Neuronal stem cell (in vitro differentiated cells): ENCODE measurements at regions not wholly inside any gene's neighbourhood (a gene's known extent, or its start where the extent isn't known, plus 50 kb on each side); places are given as distances from the start of the nearest gene placed in this dataset.

ENCODE experiments used
- DNase-seq: peaks from one replicate; pipeline ENCODE4 v3.0.0-alpha.2; 2013; ENCODE audit warnings: low spot score
- H2AFZ ChIP-seq: one replicate; pipeline ENCODE4 v1.6.1; 2013; ENCODE audit warnings: mild to moderate bottlenecking, low read length, inconsistent platforms
- H2AK5ac ChIP-seq: 2 replicates; pipeline ENCODE4 v1.6.1; 2013; ENCODE audit warnings: low read depth, mild to moderate bottlenecking, inconsistent platforms, low read length, moderate library complexity, mixed read lengths
- H2BK120ac ChIP-seq: 2 replicates; pipeline ENCODE4 v1.6.1; 2013; ENCODE audit warnings: low read depth, mild to moderate bottlenecking, inconsistent platforms, low read length, moderate library complexity, mixed read lengths
- H2BK12ac ChIP-seq: one replicate; pipeline ENCODE4 v1.6.1; 2013; ENCODE audit warnings: low read length, inconsistent platforms
- H2BK15ac ChIP-seq: 2 replicates; pipeline ENCODE4 v1.6.1; 2013; ENCODE audit warnings: mild to moderate bottlenecking, low read length, inconsistent platforms, mixed read lengths
- H2BK5ac ChIP-seq: one replicate; pipeline ENCODE4 v1.6.1; 2013; ENCODE audit warnings: inconsistent platforms, mild to moderate bottlenecking, low read length, moderate library complexity
- H3K14ac ChIP-seq: one replicate; pipeline ENCODE4 v1.6.1; 2013; ENCODE audit warnings: low read length, inconsistent platforms
- H3K18ac ChIP-seq: 2 replicates; pipeline ENCODE4 v1.6.1; 2013; ENCODE audit warnings: low read length, inconsistent platforms
- H3K23ac ChIP-seq: 2 replicates; pipeline ENCODE4 v1.6.1; 2013; ENCODE audit warnings: low read depth, mild to moderate bottlenecking, mixed read lengths, low read length, inconsistent platforms; ENCODE audit not compliant: poor library complexity
- H3K27ac ChIP-seq: replicated peaks from 3 replicates; pipeline ENCODE4 v1.5.1; 2013; ENCODE audit warnings: low read length, inconsistent platforms
- H3K27me3 ChIP-seq, 3 experiments: 2 replicates each; pipeline ENCODE4 v1.6.1; 2013; ENCODE audit warnings: low read length in 3 of 3, mild to moderate bottlenecking in 2 of 3, inconsistent platforms in 1 of 3, low read depth in 1 of 3, mixed read lengths in 1 of 3, moderate library complexity in 1 of 3; ENCODE audit not compliant: control insufficient read depth in 3 of 3, insufficient read depth in 3 of 3
- H3K36me3 ChIP-seq, 2 donors: replicated peaks in 1 of 2; 2 replicates each; pipeline ENCODE4 v1.6.1; 2013; ENCODE audit warnings: low read length in 2 of 2; ENCODE audit not compliant: control insufficient read depth in 2 of 2, insufficient read depth in 2 of 2
- H3K4ac ChIP-seq: 2 replicates; pipeline ENCODE4 v1.6.1; 2013; ENCODE audit warnings: inconsistent platforms, mild to moderate bottlenecking, low read length, moderate library complexity
- H3K4me1 ChIP-seq, 2 donors: 1 replicate in 1 of 2; 2 replicates in 1 of 2; pipeline ENCODE4 v1.6.1; 2013; ENCODE audit warnings: low read length in 2 of 2, low read depth in 1 of 2; ENCODE audit not compliant: control insufficient read depth in 2 of 2, insufficient read depth in 1 of 2
- H3K4me2 ChIP-seq: one replicate; pipeline ENCODE4 v1.6.1; 2013; ENCODE audit warnings: mild to moderate bottlenecking, low read length, inconsistent platforms; ENCODE audit not compliant: insufficient read depth, poor library complexity, severe bottlenecking
- H3K4me3 ChIP-seq, 2 donors: 2 replicates each; pipeline ENCODE4 v1.5.1; 2013; ENCODE audit warnings: low read length in 2 of 2, mild to moderate bottlenecking in 2 of 2, inconsistent platforms in 1 of 2, moderate library complexity in 1 of 2
- H3K79me1 ChIP-seq: one replicate; pipeline ENCODE4 v1.6.1; 2013; ENCODE audit warnings: low read depth, mild to moderate bottlenecking, inconsistent platforms, low read length, moderate library complexity
- H3K9ac ChIP-seq: one replicate; pipeline ENCODE4 v1.6.1; 2013; ENCODE audit warnings: mild to moderate bottlenecking, low read depth, low read length, inconsistent platforms; ENCODE audit not compliant: poor library complexity
- H3K9me3 ChIP-seq, 2 donors: replicated peaks in 1 of 2; 2 replicates each; pipeline versions ENCODE3 to v1.6.1; 2013; ENCODE audit warnings: low read length in 2 of 2, mild to moderate bottlenecking in 2 of 2, inconsistent platforms in 1 of 2, low read depth in 1 of 2, mixed read lengths in 1 of 2, moderate library complexity in 1 of 2; ENCODE audit not compliant: control insufficient read depth in 2 of 2, insufficient read depth in 1 of 2
- H4K8ac ChIP-seq: one replicate; pipeline ENCODE4 v1.6.1; 2013; ENCODE audit warnings: low read depth, mild to moderate bottlenecking, inconsistent platforms, low read length, moderate library complexity
- H4K91ac ChIP-seq: one replicate; pipeline ENCODE4 v1.6.1; 2013; ENCODE audit warnings: low read length, low read depth, mild to moderate bottlenecking, inconsistent platforms; ENCODE audit not compliant: poor library complexity
- WGBS, 2 donors: extraction: QIAGEN DNeasy Blood & Tissue Kit; methylation state at CpG; one replicate each; pipeline ENCODE4 v1.1.7; 2013; ENCODE audit warnings: missing lambda C conversion rate in 2 of 2, mixed read lengths in 1 of 2; ENCODE audit not compliant: insufficient read length in 2 of 2, insufficient replicate concordance in 1 of 2; ENCODE audit errors: extremely low coverage in 2 of 2; 5-methylcytosine and 5-hydroxymethylcytosine counted together

DNA sequence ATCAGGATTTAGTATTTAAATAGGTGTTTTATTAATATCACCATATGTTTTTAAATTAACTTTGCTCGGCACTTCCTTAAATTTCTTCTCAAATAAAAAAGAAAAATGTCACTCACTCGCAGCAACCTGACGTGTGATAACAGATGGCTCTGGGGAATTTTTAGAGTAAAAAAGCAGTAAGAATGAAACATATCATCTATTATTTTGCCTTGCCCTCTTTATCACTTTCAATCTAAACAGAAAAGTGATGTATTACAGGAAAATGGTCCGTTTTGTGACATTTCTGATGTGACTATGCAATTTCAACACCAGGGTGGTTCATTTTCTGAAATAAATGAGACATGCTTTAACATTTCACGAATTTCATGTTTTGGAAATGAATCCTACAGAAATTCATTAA is 1368.0 kb upstream of the LRRTM1 start:
- H3K9ac ChIP-seq = no peak overlapping the region
- H3K27ac ChIP-seq = no peak overlapping the region
- H2AFZ ChIP-seq = no peak overlapping the region
- H3K4me3 ChIP-seq = no peak overlapping the region
- H3K4me2 ChIP-seq = no peak overlapping the region
- H3K4ac ChIP-seq = no peak overlapping the region
- no peak overlapping the region for H2BK120ac ChIP-seq
- H2BK12ac ChIP-seq = no peak overlapping the region
- H2BK5ac ChIP-seq = no peak overlapping the region
- H3K9me3 ChIP-seq = no peaks in the 10 kb centered on the region
- H3K23ac ChIP-seq = no peak overlapping the region
- H3K4me1 ChIP-seq = no peaks in the 10 kb centered on the region
- H4K8ac ChIP-seq = no peak overlapping the region
- H4K91ac ChIP-seq = no peak overlapping the region
- no peak for DNase-seq
- WGBS, 2 donors = no CpG with 5 or more reads among the region's 5 CpGs
- H3K14ac ChIP-seq = no peak overlapping the region
- no peak overlapping the region for H3K18ac ChIP-seq
- no peaks in the 10 kb centered on the region for H3K79me1 ChIP-seq
- H3K27me3 ChIP-seq = no peaks in the 10 kb centered on the region
- no peak overlapping the region for H2AK5ac ChIP-seq
- no peak overlapping the region for H2BK15ac ChIP-seq
- no peaks in the 10 kb centered on the region for H3K36me3 ChIP-seq

DNA sequence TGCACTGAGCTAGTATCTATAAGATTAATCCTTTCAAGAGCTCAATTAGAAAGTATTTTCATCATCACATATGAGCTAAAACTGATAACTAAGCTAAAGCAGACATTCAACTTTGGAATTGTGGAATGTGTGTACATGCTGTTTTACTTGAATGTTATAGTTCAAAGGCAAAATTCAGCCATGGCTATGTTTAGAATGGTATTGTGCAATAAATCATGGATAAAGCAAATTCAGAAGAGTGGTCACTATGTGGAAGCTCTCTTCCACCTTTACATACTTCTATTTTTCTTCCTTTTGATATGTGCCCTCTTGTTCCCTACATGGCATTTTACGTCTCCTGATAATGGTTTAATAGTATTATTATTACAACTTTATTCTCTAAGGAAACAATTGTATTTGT is 1366.3 kb upstream of the LRRTM1 start:
- Histone ChIP-seq H3K27me3 (no peaks in the 10 kb centered on the region), H3K36me3 (no peaks in the 10 kb centered on the region), H3K9ac (no peak overlapping the region), H3K27ac (no peak overlapping the region), H3K9me3 (no peaks in the 10 kb centered on the region), H2BK15ac (no peak overlapping the region), H3K4me2 (no peak overlapping the region), H3K4me3 (no peak overlapping the region), H2BK120ac (no peak overlapping the region), H2AK5ac (no peak overlapping the region), H4K91ac (no peak overlapping the region), H2AFZ (no peak overlapping the region), H3K18ac (no peak overlapping the region), H3K14ac (no peak overlapping the region), H3K79me1 (no peaks in the 10 kb centered on the region), H2BK5ac (no peak overlapping the region), H3K4me1 (no peaks in the 10 kb centered on the region), H3K4ac (no peak overlapping the region), H4K8ac (no peak overlapping the region), H3K23ac (no peak overlapping the region), H2BK12ac (no peak overlapping the region)
- DNase-seq = no peak
- no CpG with 5 or more reads among the region's 1 CpG for WGBS, 2 donors

DNA sequence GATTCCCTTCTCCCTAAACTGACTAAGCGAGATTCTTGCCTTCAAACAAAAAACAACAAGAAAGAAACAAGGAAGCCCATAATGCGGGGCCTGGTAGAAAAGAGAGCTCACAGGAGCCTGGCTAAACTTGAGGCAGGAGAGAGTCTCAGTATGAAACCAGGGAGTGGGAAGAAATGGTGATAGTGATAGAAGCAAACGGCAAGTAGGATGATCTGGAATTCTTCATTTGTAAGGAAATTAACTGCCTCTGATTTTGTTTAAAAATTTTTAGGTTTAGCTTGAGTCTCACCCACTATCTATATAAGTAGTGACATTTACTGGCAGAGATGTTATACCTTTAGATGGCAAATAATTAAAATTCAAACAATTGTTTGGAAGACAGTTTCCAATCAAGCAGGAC is 1356.5 kb upstream of the LRRTM1 start:
- Histone ChIP-seq H3K79me1 (no peaks in the 10 kb centered on the region), H3K23ac (no peak overlapping the region), H3K9me3 (peaks cover 0 to 4% of the 10 kb centered on the region in 2 donors), H3K36me3 (no peaks in the 10 kb centered on the region), H3K27ac (peak overlapping the region; percentile 33), H4K8ac (no peak overlapping the region), H3K18ac (no peak overlapping the region), H3K27me3 (no peaks in the 10 kb centered on the region), H2AK5ac (no peak overlapping the region), H3K9ac (no peak overlapping the region), H3K4ac (no peak overlapping the region), H3K4me2 (no peak overlapping the region), H3K4me1 (peaks cover 0 to 1% of the 10 kb centered on the region in 2 donors), H2BK12ac (no peak overlapping the region), H2BK15ac (no peak overlapping the region), H2AFZ (no peak overlapping the region), H3K14ac (no peak overlapping the region), H2BK120ac (no peak overlapping the region), H4K91ac (no peak overlapping the region), H3K4me3 (no peak overlapping the region), H2BK5ac (no peak overlapping the region)
- no CpG with 5 or more reads among the region's 3 CpGs for WGBS, 2 donors
- DNase-seq = no peak

DNA sequence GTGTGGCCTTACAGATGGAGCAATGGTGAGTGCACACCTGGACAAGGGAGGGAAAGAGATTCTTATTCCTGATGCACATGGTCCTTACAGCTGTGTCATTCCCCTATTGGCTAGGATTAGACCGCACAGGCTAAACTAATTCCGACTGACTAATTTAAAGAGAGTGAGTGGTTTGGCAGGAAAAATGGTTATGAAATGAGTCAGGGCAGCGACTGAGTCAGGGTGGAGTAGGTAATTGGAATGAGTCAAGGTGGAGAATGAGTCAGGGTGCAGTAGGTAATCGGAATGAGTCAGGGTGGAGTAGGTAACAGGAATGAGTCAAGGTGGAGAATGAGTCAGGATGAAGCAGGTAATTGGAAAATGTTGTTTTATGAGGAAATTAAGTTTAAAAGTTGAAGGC is 1353.7 kb upstream of the LRRTM1 start:
- Histone ChIP-seq H3K4me3 (no peak overlapping the region), H3K9ac (no peak overlapping the region), H2BK12ac (no peak overlapping the region), H3K27ac (no peak overlapping the region), H4K91ac (no peak overlapping the region), H2BK5ac (no peak overlapping the region), H3K14ac (no peak overlapping the region), H2BK120ac (no peak overlapping the region), H4K8ac (no peak overlapping the region), H3K79me1 (no peaks in the 10 kb centered on the region), H3K36me3 (no peaks in the 10 kb centered on the region), H2AK5ac (no peak overlapping the region), H3K27me3 (no peaks in the 10 kb centered on the region), H3K23ac (no peak overlapping the region), H3K9me3 (peaks cover 0 to 4% of the 10 kb centered on the region in 2 donors), H3K4ac (no peak overlapping the region), H3K4me2 (no peak overlapping the region), H2AFZ (no peak overlapping the region), H2BK15ac (no peak overlapping the region), H3K18ac (no peak overlapping the region), H3K4me1 (peaks cover 0 to 1% of the 10 kb centered on the region in 2 donors)
- no CpG with 5 or more reads among the region's 4 CpGs for WGBS, 2 donors
- no peak for DNase-seq
